H9 (cell line): ENCODE measurements at regions not wholly inside any gene's neighbourhood (a gene's known extent, or its start where the extent isn't known, plus 50 kb on each side); places are given as distances from the start of the nearest gene placed in this dataset.

Experiments
- DNase-seq: peaks from one replicate; pipeline ENCODE4 v3.0.0-alpha.2; 2017
- H2AFZ ChIP-seq: one replicate; pipeline ENCODE4 v1.6.1; 2013; ENCODE audit warnings: mild to moderate bottlenecking, low read length, control low read depth, moderate library complexity
- H2AK5ac ChIP-seq: 2 replicates; pipeline ENCODE4 v1.6.1; 2013; ENCODE audit warnings: low read length, control low read depth, mixed read lengths; ENCODE audit not compliant: insufficient read length
- H2BK120ac ChIP-seq: one replicate; pipeline ENCODE4 v1.6.1; 2013; ENCODE audit warnings: low read depth, mild to moderate bottlenecking, low read length, control low read depth, inconsistent platforms; ENCODE audit not compliant: poor library complexity, severe bottlenecking
- H2BK12ac ChIP-seq: 2 replicates; pipeline ENCODE4 v1.6.1; 2013; ENCODE audit warnings: low read length, control low read depth, mixed read lengths, low read depth; ENCODE audit not compliant: insufficient read length
- H2BK15ac ChIP-seq: 2 replicates; pipeline ENCODE4 v1.6.1; 2013; ENCODE audit warnings: low read depth, low read length, control low read depth
- H2BK20ac ChIP-seq: one replicate; pipeline ENCODE4 v1.6.1; 2013; ENCODE audit warnings: low read depth, mild to moderate bottlenecking, low read length, control low read depth, inconsistent platforms; ENCODE audit not compliant: poor library complexity, severe bottlenecking
- H2BK5ac ChIP-seq: 2 replicates; pipeline ENCODE4 v1.6.1; 2013; ENCODE audit warnings: low read length, control low read depth, mixed read lengths; ENCODE audit not compliant: insufficient read length
- H3K14ac ChIP-seq: 2 replicates; pipeline ENCODE4 v1.6.1; 2013; ENCODE audit warnings: low read length, control low read depth; ENCODE audit not compliant: insufficient read depth
- H3K18ac ChIP-seq: 2 replicates; pipeline ENCODE4 v1.6.1; 2013; ENCODE audit warnings: low read depth, mild to moderate bottlenecking, mixed read lengths, low read length, control low read depth; ENCODE audit not compliant: insufficient read length
- H3K23ac ChIP-seq: 2 replicates; pipeline ENCODE4 v1.6.1; 2013; ENCODE audit warnings: low read length, control low read depth, mixed read lengths, low read depth; ENCODE audit not compliant: insufficient read length
- H3K23me2 ChIP-seq: 2 replicates; pipeline ENCODE4 v1.6.1; 2013; ENCODE audit warnings: low read depth, mild to moderate bottlenecking, mixed read lengths, low read length, control low read depth; ENCODE audit not compliant: insufficient read length, poor library complexity, severe bottlenecking
- H3K27ac ChIP-seq: 2 replicates; pipeline ENCODE4 v1.5.1; 2013; ENCODE audit warnings: low read length, control low read depth, mixed read lengths, low read depth; ENCODE audit not compliant: insufficient read length
- H3K27me3 ChIP-seq: 2 replicates; pipeline ENCODE4 v1.6.1; 2013; ENCODE audit warnings: low read length, control low read depth, inconsistent platforms; ENCODE audit not compliant: insufficient read depth
- H3K4ac ChIP-seq: 2 replicates; pipeline ENCODE4 v1.6.1; 2013; ENCODE audit warnings: low read depth, mild to moderate bottlenecking, control low read depth, inconsistent platforms, low read length, moderate library complexity
- H3K4me1 ChIP-seq: 2 replicates; pipeline ENCODE4 v1.6.1; 2013; ENCODE audit warnings: low read length, control low read depth, inconsistent platforms; ENCODE audit not compliant: insufficient read depth
- H3K4me2 ChIP-seq: 2 replicates; pipeline ENCODE4 v1.6.1; 2013; ENCODE audit warnings: low read length, control low read depth, mixed read lengths; ENCODE audit not compliant: insufficient read length, insufficient read depth
- H3K56ac ChIP-seq: 2 replicates; pipeline ENCODE4 v1.6.1; 2013; ENCODE audit warnings: low read depth, mild to moderate bottlenecking, mixed read lengths, low read length, control low read depth; ENCODE audit not compliant: insufficient read length
- H3K79me1 ChIP-seq: 2 replicates; pipeline ENCODE4 v1.6.1; 2013; ENCODE audit warnings: low read depth, mild to moderate bottlenecking, moderate library complexity, low read length, control low read depth, inconsistent platforms; ENCODE audit not compliant: insufficient read depth, poor library complexity, severe bottlenecking
- H3K79me2 ChIP-seq: 2 replicates; pipeline ENCODE4 v1.6.1; 2013; ENCODE audit warnings: low read length, control low read depth, inconsistent platforms; ENCODE audit not compliant: insufficient read depth
- H3K9ac ChIP-seq: 2 replicates; pipeline ENCODE4 v1.6.1; 2013; ENCODE audit warnings: low read length, control low read depth, mixed read lengths; ENCODE audit not compliant: insufficient read length; ENCODE audit errors: extremely low read depth
- H3K9me3 ChIP-seq: one replicate; pipeline ENCODE4 v1.6.1; 2013; ENCODE audit warnings: low read depth, low read length, inconsistent platforms; ENCODE audit not compliant: control insufficient read depth
- H3T11ph ChIP-seq: one replicate; pipeline ENCODE4 v1.6.1; 2013; ENCODE audit warnings: mild to moderate bottlenecking, low read length, control low read depth, inconsistent platforms
- H4K20me1 ChIP-seq: one replicate; pipeline ENCODE4 v1.6.1; 2013; ENCODE audit not compliant: control insufficient read depth, insufficient read length, insufficient read depth
- H4K5ac ChIP-seq: 2 replicates; pipeline ENCODE4 v1.6.1; 2013; ENCODE audit warnings: low read depth, mild to moderate bottlenecking, mixed read lengths, low read length, control low read depth; ENCODE audit not compliant: insufficient read length
- H4K8ac ChIP-seq: replicated peaks from 2 replicates; pipeline ENCODE4 v1.6.1; 2013; ENCODE audit warnings: low read length, control low read depth, mixed read lengths, low read depth; ENCODE audit not compliant: insufficient read length
- H4K91ac ChIP-seq: 2 replicates; pipeline ENCODE4 v1.6.1; 2013; ENCODE audit warnings: low read depth, mild to moderate bottlenecking, moderate library complexity, mixed read lengths, low read length, control low read depth; ENCODE audit not compliant: insufficient read length
- H3K27ac Mint-ChIP-seq, 3 experiments: 2 replicates in 2 of 3; 3 replicates in 1 of 3; pipeline ENCODE4 v1.8.0; 2020 to 2021; ENCODE audit warnings: mixed read lengths in 3 of 3, mild to moderate bottlenecking in 1 of 3, moderate library complexity in 1 of 3
- H3K27me3 Mint-ChIP-seq: 2 replicates; pipeline ENCODE4 v1.8.0; 2021; ENCODE audit warnings: low read depth, mild to moderate bottlenecking, moderate library complexity, mixed read lengths
- H3K36me3 Mint-ChIP-seq, 3 experiments: 2 replicates in 2 of 3; 3 replicates in 1 of 3; pipeline ENCODE4 v1.8.0; 2020 to 2021; ENCODE audit warnings: low read depth in 3 of 3, mixed read lengths in 3 of 3; ENCODE audit not compliant: insufficient read depth in 1 of 3
- H3K4me1 Mint-ChIP-seq, 2 experiments: 2 replicates each; pipeline ENCODE4 v1.8.0; 2020; ENCODE audit warnings: mixed read lengths in 2 of 2
- H3K4me3 Mint-ChIP-seq, 2 experiments: 2 replicates in 1 of 2; 3 replicates in 1 of 2; pipeline ENCODE4 v1.8.0; 2020 to 2021; ENCODE audit warnings: mild to moderate bottlenecking in 2 of 2, mixed read lengths in 2 of 2, moderate library complexity in 1 of 2
- H3K9me3 Mint-ChIP-seq, 2 experiments: 2 replicates in 1 of 2; 3 replicates in 1 of 2; pipeline ENCODE4 v1.8.0; 2020; ENCODE audit warnings: mild to moderate bottlenecking in 2 of 2, mixed read lengths in 2 of 2, moderate library complexity in 1 of 2
- WGBS: extraction: QIAGEN DNeasy Blood & Tissue Kit; methylation state at CpG from one replicate; pipeline ENCODE4 v1.1.7; 2013; ENCODE audit warnings: missing lambda C conversion rate, low lambda C conversion rate, mixed read lengths; ENCODE audit not compliant: insufficient read length; ENCODE audit errors: extremely low coverage; 5-methylcytosine and 5-hydroxymethylcytosine counted together
- TF ChIP-seq, protein P1 (sequence below): fragments of 200-600 bp; sonication (generic); conservative IDR thresholded peaks from 3 replicates; pipeline ENCODE4 v1.8.0; 2021; ENCODE audit warnings: antibody characterized with exemption, mild to moderate bottlenecking

- Histone ChIP-seq H2BK12ac (no peak overlapping the region), H3K4me2 (no peak overlapping the region), H3K14ac (no peak overlapping the region), H3K9ac (no peak overlapping the region), H3K27ac (no peak overlapping the region), H4K8ac (no peak overlapping the region), H2BK5ac (no peak overlapping the region), H2AFZ (no peak overlapping the region), H3K79me2 (no peaks in the 10 kb centered on the region), H3K23ac (no peak overlapping the region), H2BK15ac (no peak overlapping the region), H4K91ac (no peak overlapping the region), H2BK20ac (no peak overlapping the region), H2BK120ac (no peak overlapping the region), H3K9me3 (no peaks in the 10 kb centered on the region), H3K23me2 (no peaks in the 10 kb centered on the region), H3K27me3 (no peaks in the 10 kb centered on the region), H2AK5ac (no peak overlapping the region), H3K56ac (no peak overlapping the region), H3K79me1 (no peaks in the 10 kb centered on the region), H3K4ac (no peak overlapping the region), H3T11ph (no peak overlapping the region), H4K20me1 (no peaks in the 10 kb centered on the region), H4K5ac (no peak overlapping the region), H3K4me1 (no peaks in the 10 kb centered on the region), H3K18ac (no peak overlapping the region)
- no CpG with 5 or more reads among the region's 10 CpGs for WGBS
- Mint-ChIP-seq H3K27me3 (no peaks in the 10 kb centered on the region), H3K4me1 (no peaks in the 10 kb centered on the region), H3K9me3 (peaks cover 0 to 4% of the 10 kb centered on the region in 2 experiments; a peak in 3 of 5 replicates), H3K4me3 (no peak overlapping the region), H3K36me3 (peaks cover 7 to 22% (median 17%) of the 10 kb centered on the region in 3 experiments), H3K27ac (peak overlapping the region in 1 of 3 experiments; percentile 52; a peak in 1 of 7 replicates)
- DNase-seq, result no peak
- TF ChIP-seq, protein P1, sequence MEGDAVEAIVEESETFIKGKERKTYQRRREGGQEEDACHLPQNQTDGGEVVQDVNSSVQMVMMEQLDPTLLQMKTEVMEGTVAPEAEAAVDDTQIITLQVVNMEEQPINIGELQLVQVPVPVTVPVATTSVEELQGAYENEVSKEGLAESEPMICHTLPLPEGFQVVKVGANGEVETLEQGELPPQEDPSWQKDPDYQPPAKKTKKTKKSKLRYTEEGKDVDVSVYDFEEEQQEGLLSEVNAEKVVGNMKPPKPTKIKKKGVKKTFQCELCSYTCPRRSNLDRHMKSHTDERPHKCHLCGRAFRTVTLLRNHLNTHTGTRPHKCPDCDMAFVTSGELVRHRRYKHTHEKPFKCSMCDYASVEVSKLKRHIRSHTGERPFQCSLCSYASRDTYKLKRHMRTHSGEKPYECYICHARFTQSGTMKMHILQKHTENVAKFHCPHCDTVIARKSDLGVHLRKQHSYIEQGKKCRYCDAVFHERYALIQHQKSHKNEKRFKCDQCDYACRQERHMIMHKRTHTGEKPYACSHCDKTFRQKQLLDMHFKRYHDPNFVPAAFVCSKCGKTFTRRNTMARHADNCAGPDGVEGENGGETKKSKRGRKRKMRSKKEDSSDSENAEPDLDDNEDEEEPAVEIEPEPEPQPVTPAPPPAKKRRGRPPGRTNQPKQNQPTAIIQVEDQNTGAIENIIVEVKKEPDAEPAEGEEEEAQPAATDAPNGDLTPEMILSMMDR, result no peak
Observed at GRCh38 chr22:48734359-48734758, 1093.3 kb downstream of the BRD1 start.
